Neural cell (in vitro differentiated cells): ENCODE measurements at regions not wholly inside any gene's neighbourhood (a gene's known extent, or its start where the extent isn't known, plus 50 kb on each side); places are given as distances from the start of the nearest gene placed in this dataset.

ENCODE experiments used
- H2AFZ ChIP-seq: fragments of 200-600, 300-800 bp; sonication (generic), shearing (Covaris generic); 2 replicates; pipeline ENCODE4 v1.6.0; 2014; ENCODE audit warnings: low read depth, mild to moderate bottlenecking, antibody characterized with exemption, low read length, moderate library complexity
- H3F3A ChIP-seq: fragments of 200-600 bp; shearing (Covaris generic); 2 replicates; pipeline ENCODE4 v1.6.1; 2016; ENCODE audit warnings: mild to moderate bottlenecking, moderate library complexity, mixed read lengths, antibody characterized with exemption, low read length; ENCODE audit not compliant: insufficient read depth, poor library complexity, severe bottlenecking
- H3K27ac ChIP-seq: fragments of 200-600, 300-800 bp; sonication (generic), shearing (Covaris generic); 2 replicates; pipeline ENCODE4 v1.5.1; 2014; ENCODE audit warnings: mild to moderate bottlenecking, low read length, moderate library complexity
- H3K27me3 ChIP-seq: fragments of 300-800, 200-600 bp; sonication (generic), shearing (Covaris generic); 2 replicates; pipeline ENCODE4 v1.6.0; 2014; ENCODE audit warnings: mild to moderate bottlenecking, low read depth, low read length, moderate library complexity; ENCODE audit not compliant: insufficient read depth
- H3K36me3 ChIP-seq: fragments of 300-800, 200-600 bp; sonication (generic), shearing (Covaris generic); 2 replicates; pipeline ENCODE4 v1.5.1; 2014; ENCODE audit warnings: mild to moderate bottlenecking, antibody characterized with exemption, low read length, moderate library complexity; ENCODE audit not compliant: insufficient read depth
- H3K4me2 ChIP-seq: fragments of 300-800, 200-600 bp; sonication (generic), shearing (Covaris generic); 2 replicates; pipeline ENCODE4 v1.6.0; 2014; ENCODE audit warnings: mild to moderate bottlenecking, low read length
- H3K4me3 ChIP-seq: fragments of 300-800, 200-600 bp; sonication (generic), shearing (Covaris generic); 2 replicates; pipeline ENCODE4 v1.5.1; 2014; ENCODE audit warnings: mild to moderate bottlenecking, low read length, moderate library complexity
- H3K79me2 ChIP-seq: fragments of 200-600 bp; shearing (Covaris generic); replicated peaks from 2 replicates; pipeline ENCODE4 v1.6.0; 2014; ENCODE audit warnings: mild to moderate bottlenecking, low read length, moderate library complexity; ENCODE audit not compliant: insufficient read depth
- H3K9ac ChIP-seq: fragments of 300-800, 200-600 bp; sonication (generic), shearing (Covaris generic); 2 replicates; pipeline ENCODE4 v1.6.1; 2016; ENCODE audit warnings: mild to moderate bottlenecking, low read length, mixed read lengths
- H3K9me2 ChIP-seq: fragments of 200-600 bp; shearing (Covaris generic); 2 replicates; pipeline ENCODE4 v1.6.1; 2016; ENCODE audit warnings: mild to moderate bottlenecking, low read length, mixed read lengths; ENCODE audit not compliant: insufficient read depth
- H3K9me3 ChIP-seq: fragments of 200-600, 300-800 bp; sonication (generic), shearing (Covaris generic); 2 replicates; pipeline ENCODE4 v1.6.1; 2016; ENCODE audit warnings: mild to moderate bottlenecking, mixed run types, low read length, moderate library complexity, mixed read lengths
- H4K20me1 ChIP-seq: fragments of 200-600 bp; shearing (Covaris generic); 2 replicates; pipeline ENCODE4 v1.6.1; 2016; ENCODE audit warnings: mild to moderate bottlenecking, mixed run types; ENCODE audit not compliant: insufficient read depth
- CTCF ChIP-seq: fragments of 450-650 bp; IDR thresholded peaks from 2 replicates; pipeline ENCODE4 v1.5.1; 2014; ENCODE audit warnings: antibody characterized with exemption, mild to moderate bottlenecking, moderate library complexity; ENCODE audit not compliant: poor library complexity, severe bottlenecking
- EP300 ChIP-seq: fragments of 450-650 bp; conservative IDR thresholded peaks from 2 replicates; pipeline ENCODE4 v1.6.1; 2014; ENCODE audit warnings: antibody characterized with exemption, mild to moderate bottlenecking, moderate library complexity; ENCODE audit not compliant: poor library complexity, severe bottlenecking
- EZH2 ChIP-seq: fragments of 200-600, 300-800 bp; shearing (Covaris generic), sonication (generic); IDR thresholded peaks from 2 replicates; pipeline ENCODE4 v1.6.1; 2014; ENCODE audit warnings: antibody characterized with exemption, low read length, borderline replicate concordance, mild to moderate bottlenecking; ENCODE audit not compliant: insufficient read depth, poor library complexity, severe bottlenecking
- MXI1 ChIP-seq: fragments of 450-650 bp; conservative IDR thresholded peaks from 2 replicates; pipeline ENCODE4 v1.6.1; 2014; ENCODE audit warnings: antibody characterized with exemption, mild to moderate bottlenecking; ENCODE audit not compliant: poor library complexity, severe bottlenecking
- POLR2AphosphoS5 ChIP-seq: IDR thresholded peaks from 2 replicates; pipeline ENCODE4 v1.6.1; 2012
- RAD21 ChIP-seq: fragments of 450-650 bp; conservative IDR thresholded peaks from 2 replicates; pipeline ENCODE4 v1.6.1; 2014; ENCODE audit warnings: antibody characterized with exemption, mild to moderate bottlenecking, moderate library complexity
- REST ChIP-seq: IDR thresholded peaks from 2 replicates; pipeline ENCODE4 v1.6.1; 2012; ENCODE audit warnings: borderline replicate concordance
- SMC3 ChIP-seq: fragments of 450-650 bp; conservative IDR thresholded peaks from 2 replicates; pipeline ENCODE4 v1.6.1; 2014; ENCODE audit warnings: antibody characterized with exemption, mild to moderate bottlenecking, moderate library complexity; ENCODE audit not compliant: poor library complexity
- TAF1 ChIP-seq: IDR thresholded peaks from 2 replicates; pipeline ENCODE4 v1.6.1; 2012; ENCODE audit warnings: low read depth

- Histone ChIP-seq H3K36me3 (no peaks in the 10 kb centered on the region), H3K4me3 (no peak overlapping the region), H4K20me1 (no peaks in the 10 kb centered on the region), H3K4me2 (no peak overlapping the region), H3K27ac (no peak overlapping the region), H2AFZ (no peak overlapping the region), H3K79me2 (no peaks in the 10 kb centered on the region), H3K9ac (no peak overlapping the region), H3F3A (no peaks in the 10 kb centered on the region), H3K27me3 (no peaks in the 10 kb centered on the region), H3K9me3 (no peaks in the 10 kb centered on the region), H3K9me2 (no peaks in the 10 kb centered on the region)
- no peak for TF ChIP-seq TAF1
- TF ChIP-seq POLR2AphosphoS5: no peak
- TF ChIP-seq CTCF: no peak
- no peak for TF ChIP-seq EZH2
- no peak for TF ChIP-seq SMC3
- TF ChIP-seq EP300: no peak
- TF ChIP-seq RAD21: no peak
- no peak for TF ChIP-seq MXI1
- no peak for TF ChIP-seq REST
These were observed 100.7 kb downstream of the EFNB1 start for GRCh38 chrX:68929332-68930150.

- no peaks in the 10 kb centered on the region for H3K36me3 ChIP-seq
- H3K79me2 ChIP-seq: no peaks in the 10 kb centered on the region
- H3K4me3 ChIP-seq: no peak overlapping the region
- no peak overlapping the region for H3K9ac ChIP-seq
- no peak overlapping the region for H3K4me2 ChIP-seq
- H3F3A ChIP-seq: no peaks in the 10 kb centered on the region
- no peak overlapping the region for H2AFZ ChIP-seq
- TF ChIP-seq CTCF (no peak), REST (no peak), POLR2AphosphoS5 (no peak), RAD21 (no peak), MXI1 (no peak), EP300 (no peak), TAF1 (no peak), EZH2 (no peak), SMC3 (no peak)
- H3K9me3 ChIP-seq: no peaks in the 10 kb centered on the region
- no peak overlapping the region for H3K27ac ChIP-seq
- no peaks in the 10 kb centered on the region for H3K27me3 ChIP-seq
- H4K20me1 ChIP-seq: no peaks in the 10 kb centered on the region
- no peaks in the 10 kb centered on the region for H3K9me2 ChIP-seq
These were observed 99.6 kb downstream of the EFNB1 start for GRCh38 chrX:68928401-68928800.
